Body of pancreas (tissue), 4 donors: ENCODE measurements at regions not wholly inside any gene's neighbourhood (a gene's known extent, or its start where the extent isn't known, plus 50 kb on each side); places are given as distances from the start of the nearest gene placed in this dataset.

ENCODE experiments used
- ATAC-seq: fragments of 150-250 bp; one replicate; pipeline ENCODE4 v1.9.1; 2016
- DNase-seq, 4 donors: peaks; one replicate each; pipeline ENCODE4 v3.0.0-alpha.2; 2019
- H3K27ac ChIP-seq, 4 donors: fragments of 200-600 bp; sonication (generic); 1 replicate in 3 of 4; 2 replicates in 1 of 4; pipeline versions ENCODE4 v1.5.1 to v1.6.1; 2016 to 2019; ENCODE audit warnings: mild to moderate bottlenecking in 1 of 4, mixed read lengths in 1 of 4, moderate library complexity in 1 of 4
- H3K27me3 ChIP-seq, 2 donors: fragments of 200-600 bp; sonication (generic); one replicate each; pipeline ENCODE4 v1.6.0; 2016; ENCODE audit warnings: mild to moderate bottlenecking in 1 of 2
- H3K36me3 ChIP-seq, 2 donors: fragments of 200-600 bp; sonication (generic); replicated peaks in 1 of 2; 2 replicates each; pipeline ENCODE4 v1.5.1; 2016; ENCODE audit warnings: low read depth in 2 of 2; ENCODE audit not compliant: insufficient read depth in 1 of 2
- H3K4me1 ChIP-seq: fragments of 200-600 bp; sonication (generic); one replicate; pipeline ENCODE4 v1.6.0; 2016
- H3K4me3 ChIP-seq, 2 donors: fragments of 200-600 bp; sonication (generic); 1 replicate in 1 of 2; 2 replicates in 1 of 2; pipeline ENCODE4 v1.5.1; 2016 to 2019
- H3K9me3 ChIP-seq, 3 donors: fragments of 200-600 bp; sonication (generic); 1 replicate in 2 of 3; 2 replicates in 1 of 3; pipeline ENCODE4 v1.5.1; 2016
- POLR2A ChIP-seq, 3 donors: fragments of 450-650 bp; IDR thresholded peaks; one replicate each; pipeline ENCODE4 v1.6.1; 2016; ENCODE audit warnings: antibody characterized with exemption in 3 of 3, mild to moderate bottlenecking in 2 of 3
- WGBS, 2 donors: methylation state at CpG; one replicate each; pipeline ENCODE4 v1.1.5; 2017; 5-methylcytosine and 5-hydroxymethylcytosine counted together
- intact Hi-C: fragments of 100-400 bp; cut with DNase I; formaldehyde crosslinking; loops from one replicate; pipeline ENCODE4 v1.15.1; 2023
- TF ChIP-seq, protein P1 (sequence below), 7 experiments: fragments of 450-650 bp in 4 of 7; fragments of 200-600 bp in 3 of 7; sonication (generic) in 3 of 7; IDR thresholded peaks; one replicate each; pipeline ENCODE4 v1.5.1; 2016 to 2019; ENCODE audit warnings: antibody characterized with exemption in 7 of 7

DNA sequence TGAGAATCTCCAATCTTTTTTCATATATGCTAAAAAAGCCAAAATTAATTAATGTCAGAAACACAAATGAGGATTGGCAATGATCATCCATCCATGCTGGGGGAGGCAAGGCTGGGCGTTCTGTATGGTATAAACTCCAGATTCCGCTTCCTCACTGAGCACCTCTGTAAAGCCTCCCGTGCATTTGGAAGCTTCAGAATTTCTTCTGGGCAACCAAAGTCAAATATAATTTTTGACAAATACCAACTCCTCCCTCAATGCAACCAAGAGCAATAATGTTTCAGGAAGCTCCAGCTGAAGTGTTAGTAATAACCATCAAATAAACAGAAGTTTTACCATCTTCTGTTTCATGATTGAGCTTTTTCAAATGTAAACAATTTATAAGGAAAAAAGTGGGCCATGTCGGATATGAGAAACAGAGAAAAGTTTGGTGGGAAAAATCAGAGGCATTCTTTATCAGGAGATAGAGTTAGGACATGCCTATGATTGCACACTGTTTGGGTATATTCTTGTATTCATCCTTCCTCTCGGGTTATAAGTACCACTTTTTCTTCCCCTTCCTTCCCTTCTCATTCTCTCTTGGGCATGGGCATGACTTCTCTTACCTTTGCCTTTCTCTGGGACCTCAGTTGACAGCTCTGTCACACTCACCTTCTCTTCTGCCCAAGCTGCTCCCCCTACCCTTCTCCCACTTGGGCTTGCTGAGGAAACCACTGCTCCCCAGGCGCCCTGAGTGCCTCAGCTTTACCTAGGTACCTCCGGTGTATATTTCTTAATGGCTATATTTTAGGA is 149.5 kb upstream of the ZEB2 start:
- 75 to 81% methylated on average over 7 of the region's 7 CpGs for WGBS, 2 donors
- Histone ChIP-seq H3K27me3 (no peaks in the 10 kb centered on the region), H3K4me1 (no peaks in the 10 kb centered on the region), H3K9me3 (no peaks in the 10 kb centered on the region), H3K27ac (no peak overlapping the region), H3K36me3 (no peaks in the 10 kb centered on the region), H3K4me3 (no peak overlapping the region)
- intact Hi-C loops: no loop called here
- ATAC-seq: no peak
- no peak for DNase-seq
- TF ChIP-seq, protein P1, sequence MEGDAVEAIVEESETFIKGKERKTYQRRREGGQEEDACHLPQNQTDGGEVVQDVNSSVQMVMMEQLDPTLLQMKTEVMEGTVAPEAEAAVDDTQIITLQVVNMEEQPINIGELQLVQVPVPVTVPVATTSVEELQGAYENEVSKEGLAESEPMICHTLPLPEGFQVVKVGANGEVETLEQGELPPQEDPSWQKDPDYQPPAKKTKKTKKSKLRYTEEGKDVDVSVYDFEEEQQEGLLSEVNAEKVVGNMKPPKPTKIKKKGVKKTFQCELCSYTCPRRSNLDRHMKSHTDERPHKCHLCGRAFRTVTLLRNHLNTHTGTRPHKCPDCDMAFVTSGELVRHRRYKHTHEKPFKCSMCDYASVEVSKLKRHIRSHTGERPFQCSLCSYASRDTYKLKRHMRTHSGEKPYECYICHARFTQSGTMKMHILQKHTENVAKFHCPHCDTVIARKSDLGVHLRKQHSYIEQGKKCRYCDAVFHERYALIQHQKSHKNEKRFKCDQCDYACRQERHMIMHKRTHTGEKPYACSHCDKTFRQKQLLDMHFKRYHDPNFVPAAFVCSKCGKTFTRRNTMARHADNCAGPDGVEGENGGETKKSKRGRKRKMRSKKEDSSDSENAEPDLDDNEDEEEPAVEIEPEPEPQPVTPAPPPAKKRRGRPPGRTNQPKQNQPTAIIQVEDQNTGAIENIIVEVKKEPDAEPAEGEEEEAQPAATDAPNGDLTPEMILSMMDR (IDR thresholded peaks at IDR 0.05): no peak
- TF ChIP-seq POLR2A (IDR thresholded peaks at IDR 0.05): no peak

DNA sequence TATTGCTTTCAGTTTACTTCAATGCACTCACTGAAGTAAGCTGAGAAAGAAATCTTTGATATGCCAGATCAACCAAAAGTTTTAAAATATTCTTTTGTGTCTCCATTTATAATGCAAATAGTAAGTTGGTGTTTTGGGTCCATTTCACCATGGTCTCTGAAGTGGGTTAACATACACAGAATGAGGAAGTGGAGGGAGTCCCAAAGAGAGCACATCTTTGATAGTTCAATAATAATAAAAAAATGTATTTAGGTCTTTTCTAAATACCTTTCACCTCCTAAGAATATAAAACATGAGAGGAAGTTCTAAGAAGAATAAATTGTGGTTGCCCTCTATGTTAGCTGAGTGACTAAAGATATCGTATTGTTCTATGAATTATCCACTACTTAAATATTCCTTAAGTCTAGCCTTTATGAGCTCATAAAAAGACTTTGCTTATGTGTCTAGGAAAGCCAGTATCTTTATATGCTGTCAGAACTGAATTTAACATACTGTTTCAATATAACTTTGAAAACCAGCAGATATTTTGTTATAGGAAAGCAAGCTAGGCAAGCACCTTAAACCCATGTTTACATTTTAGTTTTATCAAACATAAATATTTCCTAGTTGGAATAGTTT is 148.7 kb upstream of the ZEB2 start:
- H3K9me3 ChIP-seq: no peaks in the 10 kb centered on the region
- no peaks in the 10 kb centered on the region for H3K4me1 ChIP-seq
- H3K36me3 ChIP-seq: no peaks in the 10 kb centered on the region
- H3K27ac ChIP-seq: no peak overlapping the region
- no peak for ATAC-seq
- no peak for DNase-seq
- H3K27me3 ChIP-seq: no peaks in the 10 kb centered on the region
- TF ChIP-seq, protein P1 (IDR thresholded peaks at IDR 0.05): no peak
- TF ChIP-seq POLR2A (IDR thresholded peaks at IDR 0.05): no peak
- no peak overlapping the region for H3K4me3 ChIP-seq
- intact Hi-C loops: no loop called here
- 79 to 91% methylated on average over 1 of the region's 1 CpG for WGBS, 2 donors

DNA sequence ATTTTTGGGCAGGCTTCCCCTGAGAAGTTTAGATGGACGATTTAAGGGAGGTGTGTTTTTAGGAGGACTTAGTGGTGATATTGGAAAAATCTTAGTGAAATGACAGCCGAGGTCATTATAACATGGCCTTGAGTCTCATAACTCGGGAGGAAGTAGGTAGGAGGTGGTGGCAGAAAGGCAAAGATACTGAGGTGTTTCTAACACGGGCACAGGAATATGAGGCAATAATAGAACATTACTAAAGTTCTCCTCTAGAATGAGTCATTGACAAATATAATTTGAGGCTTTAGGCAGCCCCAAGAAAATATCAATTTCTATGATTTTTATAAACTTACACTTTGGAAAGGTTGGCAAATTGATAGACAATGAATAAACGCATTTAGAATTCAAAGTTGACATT is 146.1 kb upstream of the ZEB2 start:
- intact Hi-C loops: no loop called here
- Histone ChIP-seq H3K4me1 (no peaks in the 10 kb centered on the region), H3K36me3 (no peaks in the 10 kb centered on the region), H3K27ac (no peak overlapping the region), H3K4me3 (no peak overlapping the region), H3K9me3 (no peaks in the 10 kb centered on the region), H3K27me3 (no peaks in the 10 kb centered on the region)
- WGBS, 2 donors: 43 to 45% methylated on average over 5 of the region's 5 CpGs
- TF ChIP-seq, protein P1 (IDR thresholded peaks at IDR 0.05): no peak
- no peak for TF ChIP-seq POLR2A (IDR thresholded peaks at IDR 0.05)
- DNase-seq (no peak), ATAC-seq (no peak)

DNA sequence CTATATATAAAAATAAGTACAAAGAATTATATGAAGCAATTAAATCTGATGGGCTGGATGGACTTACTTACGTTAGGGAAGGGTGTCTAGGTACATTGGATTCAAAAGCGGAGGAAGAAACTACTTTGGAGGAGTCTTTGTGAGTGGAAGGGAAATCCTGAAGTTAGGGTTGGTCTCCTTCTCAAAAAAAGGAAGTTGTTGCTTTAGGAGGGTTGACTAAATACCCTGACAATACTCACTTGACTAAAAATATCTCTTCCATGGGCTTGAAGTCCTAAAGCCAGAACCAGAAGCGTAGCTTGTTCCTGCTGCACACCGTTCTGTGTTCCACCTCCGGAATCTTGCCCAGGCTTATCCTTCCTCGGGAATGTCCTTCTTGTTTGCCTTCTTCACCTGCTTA is 143.3 kb upstream of the ZEB2 start:
- peak overlapping the region in 1 of 4 donors; percentile 24 for H3K27ac ChIP-seq
- no peaks in the 10 kb centered on the region for H3K27me3 ChIP-seq
- intact Hi-C loops: no loop called here
- H3K9me3 ChIP-seq: no peaks in the 10 kb centered on the region
- H3K36me3 ChIP-seq: no peaks in the 10 kb centered on the region
- H3K4me1 ChIP-seq: no peaks in the 10 kb centered on the region
- 62 to 71% methylated on average over 6 of the region's 6 CpGs for WGBS, 2 donors
- ATAC-seq (no peak), DNase-seq (no peak)
- H3K4me3 ChIP-seq: no peak overlapping the region
- TF ChIP-seq POLR2A (IDR thresholded peaks at IDR 0.05): no peak
- TF ChIP-seq, protein P1 (IDR thresholded peaks at IDR 0.05): no peak
